CD14-positive monocyte (primary cell): ENCODE measurements at regions not wholly inside any gene's neighbourhood (a gene's known extent, or its start where the extent isn't known, plus 50 kb on each side); places are given as distances from the start of the nearest gene placed in this dataset.
A peak's percentile ranks its signal among the peaks of the same experiment; 100 is the strongest.
"Not testable (repeated sequence)": the region's sequence is repeated elsewhere in the genome, so short reads cannot be mapped to it uniquely, and the experiment has no call there.

Source experiments
- DNase-seq, 3 donors: peaks; one replicate each; pipeline ENCODE4 v3.0.0-alpha.2; 2011 to 2022
- H2AFZ ChIP-seq: 2 replicates; pipeline ENCODE4 v1.6.0; 2012; ENCODE audit warnings: mild to moderate bottlenecking, low read depth, low read length, inconsistent platforms; ENCODE audit not compliant: insufficient read depth, poor library complexity, severe bottlenecking
- H3K27ac ChIP-seq, 2 donors: 1 replicate in 1 of 2; 2 replicates in 1 of 2; pipeline ENCODE4 v1.5.1; 2012 to 2013; ENCODE audit warnings: low read length in 2 of 2, control low read depth in 1 of 2, inconsistent platforms in 1 of 2, low read depth in 1 of 2, mild to moderate bottlenecking in 1 of 2
- H3K27me3 ChIP-seq, 2 donors: one replicate each; pipeline versions ENCODE4 v1.6.0 to v1.6.1; 2011 to 2013; ENCODE audit warnings: low read length in 2 of 2; ENCODE audit not compliant: control insufficient read depth in 2 of 2, insufficient read depth in 2 of 2
- H3K36me3 ChIP-seq, 2 donors: replicated peaks in 1 of 2; 1 replicate in 1 of 2; 2 replicates in 1 of 2; pipeline versions ENCODE4 v1.5.1 to v1.6.1; 2012 to 2013; ENCODE audit warnings: low read length in 2 of 2, control low read depth in 1 of 2, inconsistent platforms in 1 of 2, mild to moderate bottlenecking in 1 of 2; ENCODE audit not compliant: insufficient read depth in 2 of 2, control insufficient read depth in 1 of 2
- H3K4me1 ChIP-seq, 2 donors: 1 replicate in 1 of 2; 2 replicates in 1 of 2; pipeline versions ENCODE4 v1.5.1 to v1.6.1; 2012 to 2013; ENCODE audit warnings: low read length in 2 of 2, control low read depth in 1 of 2, inconsistent platforms in 1 of 2, mild to moderate bottlenecking in 1 of 2, moderate library complexity in 1 of 2; ENCODE audit not compliant: insufficient read depth in 2 of 2, control insufficient read depth in 1 of 2
- H3K4me2 ChIP-seq: replicated peaks from 2 replicates; pipeline ENCODE3; 2012; ENCODE audit warnings: low read length, moderate library complexity, mild to moderate bottlenecking; ENCODE audit not compliant: poor library complexity, severe bottlenecking; ENCODE audit errors: extremely low read depth
- H3K4me3 ChIP-seq, 3 experiments: fragments of 200-600 bp in 1 of 3; sonication (generic) in 1 of 3; replicated peaks in 1 of 3; 1 replicate in 2 of 3; 2 replicates in 1 of 3; pipeline ENCODE4 v1.5.1; 2011 to 2013; ENCODE audit warnings: low read length in 3 of 3, mild to moderate bottlenecking in 3 of 3, control low read depth in 2 of 3, low read depth in 2 of 3, inconsistent platforms in 1 of 3, moderate library complexity in 1 of 3
- H3K79me2 ChIP-seq: 2 replicates; pipeline ENCODE4 v1.6.0; 2012; ENCODE audit warnings: mild to moderate bottlenecking, control low read depth, inconsistent platforms, low read length, moderate library complexity; ENCODE audit not compliant: insufficient read depth
- H3K9ac ChIP-seq: 2 replicates; pipeline ENCODE4 v1.6.0; 2017; ENCODE audit warnings: low read length, mild to moderate bottlenecking; ENCODE audit not compliant: insufficient read depth, poor library complexity, severe bottlenecking
- H3K9me3 ChIP-seq, 2 donors: replicated peaks in 1 of 2; 1 replicate in 1 of 2; 2 replicates in 1 of 2; pipeline versions ENCODE4 v1.5.1 to v1.6.1; 2012 to 2013; ENCODE audit warnings: low read length in 2 of 2, control low read depth in 1 of 2; ENCODE audit not compliant: control insufficient read depth in 1 of 2, insufficient read depth in 1 of 2
- H4K20me1 ChIP-seq: 2 replicates; pipeline ENCODE4 v1.6.0; 2012; ENCODE audit warnings: mild to moderate bottlenecking, low read length, control low read depth, moderate library complexity; ENCODE audit not compliant: insufficient read depth
- H3K27ac Mint-ChIP-seq, 7 donors: one replicate each; pipeline ENCODE4 v1.8.0; 2020; ENCODE audit warnings: mild to moderate bottlenecking in 7 of 7, mixed read lengths in 7 of 7, moderate library complexity in 6 of 7, inconsistent platforms in 2 of 7
- H3K27me3 Mint-ChIP-seq, 3 donors: one replicate each; pipeline ENCODE4 v1.8.0; 2021 to 2022; ENCODE audit warnings: low read depth in 3 of 3, mild to moderate bottlenecking in 3 of 3, mixed read lengths in 3 of 3, moderate library complexity in 3 of 3, inconsistent platforms in 1 of 3
- H3K36me3 Mint-ChIP-seq, 2 donors: one replicate each; pipeline ENCODE4 v1.8.0; 2020; ENCODE audit warnings: mixed read lengths in 2 of 2, inconsistent platforms in 1 of 2, mild to moderate bottlenecking in 1 of 2
- H3K4me1 Mint-ChIP-seq: one replicate; pipeline ENCODE4 v1.8.0; 2020; ENCODE audit warnings: mild to moderate bottlenecking, mixed read lengths
- H3K4me3 Mint-ChIP-seq, 2 donors: one replicate each; pipeline ENCODE4 v1.8.0; 2020; ENCODE audit warnings: mild to moderate bottlenecking in 2 of 2, mixed read lengths in 2 of 2, moderate library complexity in 1 of 2
- H3K9me3 Mint-ChIP-seq, 7 donors: one replicate each; pipeline ENCODE4 v1.8.0; 2020 to 2022; ENCODE audit warnings: mixed read lengths in 7 of 7, mild to moderate bottlenecking in 6 of 7, moderate library complexity in 6 of 7, inconsistent platforms in 2 of 7
- WGBS: methylation state at CpG from one replicate; pipeline ENCODE4 v1.1.5; 2013; ENCODE audit warnings: missing lambda C conversion rate; ENCODE audit not compliant: insufficient coverage; 5-methylcytosine and 5-hydroxymethylcytosine counted together
- intact Hi-C, 2 donors: fragments of 100-400 bp; cut with micrococcal nuclease; formaldehyde crosslinking; loops; one replicate each; pipeline versions ENCODE4 v1.15.0 to v1.15.1; 2023
- TF ChIP-seq, protein P1 (sequence below): fragments of 200-600 bp; IDR thresholded peaks from one replicate; pipeline ENCODE4 v1.8.0; 2022; ENCODE audit warnings: antibody characterized with exemption, mild to moderate bottlenecking

- Histone ChIP-seq H3K27ac (no peak overlapping the region), H3K27me3 (no peaks in the 10 kb centered on the region), H3K4me3 (no peak overlapping the region), H2AFZ (no peak overlapping the region), H3K4me2 (no peak overlapping the region), H4K20me1 (no peaks in the 10 kb centered on the region), H3K79me2 (no peaks in the 10 kb centered on the region), H3K9ac (no peak overlapping the region), H3K4me1 (no peaks in the 10 kb centered on the region), H3K9me3 (peaks cover 12 to 40% of the 10 kb centered on the region in 2 donors), H3K36me3 (no peaks in the 10 kb centered on the region)
- TF ChIP-seq, protein P1, sequence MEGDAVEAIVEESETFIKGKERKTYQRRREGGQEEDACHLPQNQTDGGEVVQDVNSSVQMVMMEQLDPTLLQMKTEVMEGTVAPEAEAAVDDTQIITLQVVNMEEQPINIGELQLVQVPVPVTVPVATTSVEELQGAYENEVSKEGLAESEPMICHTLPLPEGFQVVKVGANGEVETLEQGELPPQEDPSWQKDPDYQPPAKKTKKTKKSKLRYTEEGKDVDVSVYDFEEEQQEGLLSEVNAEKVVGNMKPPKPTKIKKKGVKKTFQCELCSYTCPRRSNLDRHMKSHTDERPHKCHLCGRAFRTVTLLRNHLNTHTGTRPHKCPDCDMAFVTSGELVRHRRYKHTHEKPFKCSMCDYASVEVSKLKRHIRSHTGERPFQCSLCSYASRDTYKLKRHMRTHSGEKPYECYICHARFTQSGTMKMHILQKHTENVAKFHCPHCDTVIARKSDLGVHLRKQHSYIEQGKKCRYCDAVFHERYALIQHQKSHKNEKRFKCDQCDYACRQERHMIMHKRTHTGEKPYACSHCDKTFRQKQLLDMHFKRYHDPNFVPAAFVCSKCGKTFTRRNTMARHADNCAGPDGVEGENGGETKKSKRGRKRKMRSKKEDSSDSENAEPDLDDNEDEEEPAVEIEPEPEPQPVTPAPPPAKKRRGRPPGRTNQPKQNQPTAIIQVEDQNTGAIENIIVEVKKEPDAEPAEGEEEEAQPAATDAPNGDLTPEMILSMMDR, result no peak
- H3K4me3 Mint-ChIP-seq, result no peak overlapping the region
- no peaks in the 10 kb centered on the region for H3K36me3 Mint-ChIP-seq
- H3K27ac Mint-ChIP-seq, result no peak overlapping the region
- no peaks in the 10 kb centered on the region for H3K4me1 Mint-ChIP-seq
- no peaks in the 10 kb centered on the region for H3K27me3 Mint-ChIP-seq
- H3K9me3 Mint-ChIP-seq, result peaks cover 0 to 22% (median 9%) of the 10 kb centered on the region in 7 donors
- intact Hi-C loops, result no loop called here
- WGBS, result 83% methylated on average over 3 of the region's 6 CpGs
- DNase-seq, result no peak
Measured at GRCh38 chr17:54452666-54453348, 447.8 kb upstream of the TOM1L1 start.

DNA sequence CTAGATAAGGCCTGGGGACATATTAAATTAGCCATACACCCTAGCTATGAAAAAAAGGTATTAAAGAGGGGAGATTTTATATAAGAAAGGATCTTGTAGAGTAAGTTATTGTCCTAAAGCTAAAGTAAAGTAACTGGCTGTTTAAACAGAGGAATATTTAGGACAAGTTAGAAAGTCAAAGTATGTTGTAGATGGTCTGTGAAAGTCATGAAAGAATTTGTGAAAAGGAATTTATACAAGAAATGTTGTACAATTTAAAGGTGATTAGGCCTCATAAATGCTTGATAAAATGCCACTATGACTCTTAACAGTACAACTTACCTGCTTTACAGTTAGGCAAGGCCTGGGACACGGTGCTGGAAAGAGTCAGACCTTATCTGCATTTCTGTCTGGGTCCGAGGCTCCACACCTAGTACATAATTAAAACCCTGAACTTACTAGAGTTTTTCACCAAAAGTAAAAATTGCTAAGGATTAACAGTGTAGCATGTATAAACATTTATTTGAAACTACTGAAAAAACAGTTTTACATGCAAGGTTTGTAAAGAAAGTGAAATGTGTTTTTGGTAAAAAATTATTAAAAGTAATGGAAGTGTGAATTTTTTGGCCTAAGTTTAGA lies 445.3 kb upstream of the TOM1L1 start:
- H3K9me3 ChIP-seq, result peaks cover 15 to 38% of the 10 kb centered on the region in 2 donors
- H3K4me3 Mint-ChIP-seq, result no peak overlapping the region
- H3K27me3 Mint-ChIP-seq, result no peaks in the 10 kb centered on the region
- no peaks in the 10 kb centered on the region for H3K27me3 ChIP-seq
- DNase-seq, result no peak
- H3K4me2 ChIP-seq, result no peak overlapping the region
- TF ChIP-seq, protein P1, result no peak
- H3K27ac ChIP-seq, result no peak overlapping the region
- H2AFZ ChIP-seq, result no peak overlapping the region
- no peaks in the 10 kb centered on the region for H3K4me1 ChIP-seq
- H4K20me1 ChIP-seq, result no peaks in the 10 kb centered on the region
- intact Hi-C loops, result no loop called here
- WGBS, result 40% methylated on average over 1 of the region's 2 CpGs
- peaks cover 0 to 20% (median 9%) of the 10 kb centered on the region in 7 donors for H3K9me3 Mint-ChIP-seq
- no peaks in the 10 kb centered on the region for H3K4me1 Mint-ChIP-seq
- no peak overlapping the region for H3K27ac Mint-ChIP-seq
- H3K9ac ChIP-seq, result no peak overlapping the region
- H3K4me3 ChIP-seq, result no peak overlapping the region
- no peaks in the 10 kb centered on the region for H3K79me2 ChIP-seq
- H3K36me3 ChIP-seq, result no peaks in the 10 kb centered on the region
- H3K36me3 Mint-ChIP-seq, result no peaks in the 10 kb centered on the region

GRCh38 chr17:54465443-54465842 lies 435.2 kb upstream of the TOM1L1 start:
- H3K36me3 ChIP-seq, H3K4me2 ChIP-seq, H3K27me3 ChIP-seq, H3K4me1 Mint-ChIP-seq, H2AFZ ChIP-seq, H3K79me2 ChIP-seq, H3K27me3 Mint-ChIP-seq, H3K9ac ChIP-seq, H3K27ac ChIP-seq, H4K20me1 ChIP-seq, H3K4me1 ChIP-seq, intact Hi-C loops, H3K4me3 Mint-ChIP-seq, H3K36me3 Mint-ChIP-seq, DNase-seq, H3K4me3 ChIP-seq: not testable (repeated sequence)
- peaks cover 2 to 18% (median 8%) of the 10 kb centered on the region in 7 donors for H3K9me3 Mint-ChIP-seq
- peaks cover 6 to 10% of the 10 kb centered on the region in 2 donors for H3K9me3 ChIP-seq
- peak overlapping the region in 1 of 7 donors; percentile 57 for H3K27ac Mint-ChIP-seq
- 63% methylated on average over 3 of the region's 3 CpGs for WGBS
